ENCODE measurements at regions not wholly inside any gene's neighbourhood (a gene's known extent, or its start where the extent isn't known, plus 50 kb on each side); places are given as distances from the start of the nearest gene placed in this dataset.

DNA sequence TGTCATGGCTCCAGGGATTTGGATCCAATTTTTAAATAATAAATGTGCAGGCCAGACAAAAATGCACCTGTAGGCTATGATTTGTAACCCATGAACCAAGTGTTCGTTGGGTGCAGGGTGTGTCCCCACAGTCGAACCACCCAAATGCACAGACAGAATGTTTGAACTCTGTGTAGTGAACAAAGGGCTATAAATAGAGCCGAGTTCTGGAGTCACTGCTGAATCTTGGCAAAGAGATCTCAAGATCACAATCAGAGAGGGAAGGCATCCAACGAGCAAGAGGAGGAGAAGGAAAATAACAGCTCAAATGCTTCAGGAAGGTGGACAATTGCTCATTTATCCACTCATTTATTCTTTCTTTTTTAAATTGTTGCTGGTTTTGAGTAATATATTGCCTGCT, 547.9 kb downstream of the FGF9 start:
- H3K4me3 ChIP-seq, result no peak overlapping the region
- WGBS, 4 donors, result 13 to 27% (median 23%) methylated on average over 4 of the region's 4 CpGs
- TF ChIP-seq POLR2A (IDR thresholded peaks at IDR 0.05), result no peak
- TF ChIP-seq, protein P1, sequence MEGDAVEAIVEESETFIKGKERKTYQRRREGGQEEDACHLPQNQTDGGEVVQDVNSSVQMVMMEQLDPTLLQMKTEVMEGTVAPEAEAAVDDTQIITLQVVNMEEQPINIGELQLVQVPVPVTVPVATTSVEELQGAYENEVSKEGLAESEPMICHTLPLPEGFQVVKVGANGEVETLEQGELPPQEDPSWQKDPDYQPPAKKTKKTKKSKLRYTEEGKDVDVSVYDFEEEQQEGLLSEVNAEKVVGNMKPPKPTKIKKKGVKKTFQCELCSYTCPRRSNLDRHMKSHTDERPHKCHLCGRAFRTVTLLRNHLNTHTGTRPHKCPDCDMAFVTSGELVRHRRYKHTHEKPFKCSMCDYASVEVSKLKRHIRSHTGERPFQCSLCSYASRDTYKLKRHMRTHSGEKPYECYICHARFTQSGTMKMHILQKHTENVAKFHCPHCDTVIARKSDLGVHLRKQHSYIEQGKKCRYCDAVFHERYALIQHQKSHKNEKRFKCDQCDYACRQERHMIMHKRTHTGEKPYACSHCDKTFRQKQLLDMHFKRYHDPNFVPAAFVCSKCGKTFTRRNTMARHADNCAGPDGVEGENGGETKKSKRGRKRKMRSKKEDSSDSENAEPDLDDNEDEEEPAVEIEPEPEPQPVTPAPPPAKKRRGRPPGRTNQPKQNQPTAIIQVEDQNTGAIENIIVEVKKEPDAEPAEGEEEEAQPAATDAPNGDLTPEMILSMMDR (IDR thresholded peaks at IDR 0.05), result no peak
- intact Hi-C loops (cut with DNase I), result no loop called here
- H3K9me3 ChIP-seq, result no peaks in the 10 kb centered on the region
- peak overlapping the region in 2 of 12 donors; percentile 24 to 30 for H3K27ac ChIP-seq
- no peak for DNase-seq
- no peaks in the 10 kb centered on the region for H3K27me3 ChIP-seq
- H3K4me1 ChIP-seq, result peaks cover 0 to 13% (median 2%) of the 10 kb centered on the region in 12 donors
- ATAC-seq, result peak in 3 of 4 donors; percentile 46 to 69 (median 67)
- H3K36me3 ChIP-seq, result no peaks in the 10 kb centered on the region

DNA sequence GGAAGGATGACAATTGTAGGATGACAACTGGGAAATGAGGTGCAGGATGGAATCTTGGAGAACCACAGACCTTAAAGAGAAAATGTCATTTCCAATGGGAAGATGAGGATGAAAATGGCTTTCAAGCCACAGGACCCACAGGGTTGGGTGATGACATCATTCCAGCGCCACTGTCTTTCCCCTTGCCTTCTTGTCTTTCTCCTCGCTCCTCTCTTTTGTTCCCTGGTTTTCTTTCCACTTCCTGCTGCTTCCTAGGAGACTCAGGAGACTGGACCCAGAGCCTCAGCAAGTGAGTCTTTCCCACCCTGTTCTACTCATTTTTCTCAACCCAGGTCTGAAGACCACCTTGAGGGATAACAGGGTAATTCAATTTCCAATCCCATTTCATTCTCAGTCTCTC, 548.8 kb downstream of the FGF9 start:
- Histone ChIP-seq H3K27ac (peak overlapping the region in 2 of 12 donors; percentile 5 to 21), H3K27me3 (no peaks in the 10 kb centered on the region)

DNA sequence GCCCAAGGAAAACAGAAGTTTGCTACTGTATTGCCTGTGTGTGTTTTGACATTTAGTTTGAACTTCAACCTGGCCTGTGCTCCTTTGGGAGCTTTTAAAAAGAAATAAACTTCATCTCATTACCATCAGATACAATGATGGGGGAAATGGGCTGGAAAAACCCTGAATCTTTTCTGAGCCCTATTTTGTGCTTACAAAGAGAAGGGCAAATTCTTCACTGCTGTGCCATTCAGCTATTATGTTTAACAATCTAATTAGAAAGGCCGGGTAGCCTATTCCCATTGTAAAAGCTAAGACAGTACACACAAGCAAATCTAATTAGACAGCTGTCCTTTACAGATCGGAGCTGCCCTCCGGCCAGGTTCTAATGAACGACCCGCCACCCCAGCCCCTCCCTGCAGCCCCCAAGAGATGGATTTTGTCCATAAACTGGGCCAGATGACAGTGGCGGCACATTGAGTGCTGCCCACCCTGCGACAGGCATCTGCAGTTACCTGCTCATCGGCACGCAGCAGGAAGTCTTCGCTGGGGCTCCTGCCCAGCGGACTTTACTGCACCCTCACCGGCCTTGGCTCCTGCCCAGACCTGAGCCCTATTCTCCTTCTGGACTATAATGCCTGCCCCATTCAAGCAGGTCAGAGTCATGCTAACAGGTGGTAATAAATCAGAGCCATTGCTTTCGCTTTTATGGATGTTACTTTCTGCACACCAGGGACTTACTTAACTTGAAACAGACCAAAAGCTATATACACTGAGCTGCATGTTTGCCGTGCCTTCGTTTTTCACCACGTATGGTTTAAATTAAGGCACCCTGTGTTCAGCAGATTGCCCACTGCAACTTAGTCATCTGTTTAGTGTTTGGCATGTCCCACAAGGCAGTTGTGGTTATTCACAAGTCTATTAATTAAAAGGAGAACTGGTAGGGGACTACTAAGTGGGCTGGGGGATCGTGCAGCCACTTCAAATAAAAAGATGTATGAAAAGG, 549.6 kb downstream of the FGF9 start:
- intact Hi-C loops (cut with DNase I), result no loop called here

More for the DNA sequence above, 548.8 kb downstream of the FGF9 start:
- Histone ChIP-seq H3K4me3 (no peak overlapping the region), H3K9me3 (no peaks in the 10 kb centered on the region), H3K36me3 (no peaks in the 10 kb centered on the region), H3K4me1 (peaks cover 0 to 13% (median 2%) of the 10 kb centered on the region in 12 donors)
- ATAC-seq (no peak), DNase-seq (no peak)
- WGBS, 4 donors, result 82 to 93% (median 89%) methylated on average over 2 of the region's 2 CpGs
- intact Hi-C loops (cut with DNase I), result no loop called here
- TF ChIP-seq, protein P1 (IDR thresholded peaks at IDR 0.05), result no peak
- TF ChIP-seq POLR2A (IDR thresholded peaks at IDR 0.05), result no peak

DNA sequence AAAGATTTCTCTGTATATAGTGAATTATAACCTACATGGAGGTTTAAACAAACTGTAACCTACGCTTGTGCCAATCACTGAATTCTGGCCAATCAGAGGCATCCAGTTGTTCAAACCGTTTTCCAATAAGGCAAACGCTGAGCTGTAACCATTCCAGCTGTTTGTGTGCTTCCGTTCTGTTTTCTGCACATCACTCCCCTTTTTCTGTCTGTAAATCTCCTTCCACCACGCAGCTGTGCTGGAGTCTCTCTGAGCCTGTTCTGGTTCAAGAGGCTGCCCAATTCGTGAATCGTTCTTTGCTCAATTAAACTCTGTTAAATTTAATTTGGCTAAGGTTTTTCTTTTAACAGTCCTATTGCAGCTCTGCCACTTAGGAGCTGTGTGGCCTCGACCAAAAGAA, 552.5 kb downstream of the FGF9 start:
- Histone ChIP-seq H3K27ac (no peak overlapping the region), H3K4me3 (no peak overlapping the region), H3K4me1 (peaks cover 0 to 10% (median under 1%) of the 10 kb centered on the region in 12 donors), H3K27me3 (no peaks in the 10 kb centered on the region), H3K9me3 (no peaks in the 10 kb centered on the region), H3K36me3 (no peaks in the 10 kb centered on the region)
- 81 to 82% (median 82%) methylated on average over 8 of the region's 8 CpGs for WGBS, 4 donors
- ATAC-seq (no peak), DNase-seq (no peak)
- intact Hi-C loops (cut with DNase I), result no loop called here
- no peak for TF ChIP-seq POLR2A (IDR thresholded peaks at IDR 0.05)
- TF ChIP-seq, protein P1 (IDR thresholded peaks at IDR 0.05), result no peak

More for the DNA sequence above, 549.6 kb downstream of the FGF9 start:
- no peak for ATAC-seq
- H3K27ac ChIP-seq, result peak overlapping the region in 1 of 12 donors; percentile 21
- peaks cover 0 to 13% (median 2%) of the 10 kb centered on the region in 12 donors for H3K4me1 ChIP-seq
- H3K4me3 ChIP-seq, result no peak overlapping the region
- 85 to 91% (median 88%) methylated on average over 14 to 17 of the region's 17 CpGs for WGBS, 4 donors
- DNase-seq, result no peak
- no peaks in the 10 kb centered on the region for H3K9me3 ChIP-seq
- H3K27me3 ChIP-seq, result no peaks in the 10 kb centered on the region
- no peaks in the 10 kb centered on the region for H3K36me3 ChIP-seq
- TF ChIP-seq, protein P1 (IDR thresholded peaks at IDR 0.05), result no peak
- no peak for TF ChIP-seq POLR2A (IDR thresholded peaks at IDR 0.05)
